ENCODE measurements at regions not wholly inside any gene's neighbourhood (a gene's known extent, or its start where the extent isn't known, plus 50 kb on each side); places are given as distances from the start of the nearest gene placed in this dataset.

DNA sequence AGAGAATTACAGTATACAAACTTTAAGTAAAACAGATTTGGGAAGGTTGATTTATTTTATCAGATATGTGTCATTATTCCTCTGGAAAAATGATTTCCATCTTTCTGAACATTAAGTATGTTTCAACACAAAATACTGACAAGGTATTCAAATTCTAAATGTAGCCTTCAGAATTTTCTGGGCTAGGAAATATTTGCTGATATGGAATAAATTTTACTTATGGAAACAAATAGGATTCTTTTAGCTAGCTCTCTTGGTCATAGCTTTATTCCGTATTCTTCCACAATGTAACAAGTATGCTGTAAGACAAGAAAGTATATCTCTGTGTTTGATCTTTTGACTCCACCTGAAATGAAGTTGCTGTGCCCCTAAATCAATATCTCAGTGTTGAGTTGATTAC, 1125.2 kb upstream of the CITED2 start:
- POLR2A ChIA-PET: no interaction called here
- H3K79me2 ChIP-seq (ENCODE audit: control insufficient read depth, insufficient read depth, low read length): no peaks in the 10 kb centered on the region
- no peak for ATAC-seq
- WGBS (ENCODE audit: insufficient coverage, low coverage, missing lambda C conversion rate): 29% methylated on average over 1 of the region's 1 CpG
- TF ChIP-seq HCFC1 (IDR thresholded peaks at IDR 0.05; ENCODE audit: low read depth, low read length): no peak
- peak; percentile 66 for TF ChIP-seq ZNF316 (IDR thresholded peaks at IDR 0.05)
- 0 out of 2 replicates have a peak, but pooled peaks have one; percentile 15 for TF ChIP-seq MAFG (tag; conservative IDR thresholded peaks at IDR 0.05)
- peak; percentile 45; the same call in 1 of the 2 replicates for TF ChIP-seq C11orf30 (IDR thresholded peaks at IDR 0.05; ENCODE audit: low read depth)
- no peak overlapping the region for H3K4me3 ChIP-seq
- CTCF ChIA-PET (ENCODE audit: low intra/inter-chr PET ratio): no interaction called here
- intact Hi-C loops (cut with micrococcal nuclease) (no loop called here), in situ Hi-C loops (cut with MboI) (no loop called here)
- H3K9ac ChIP-seq (ENCODE audit: insufficient read depth in 1 of 2, low read depth in 2 of 2, low read length in 2 of 2): no peak overlapping the region
- H3K9me3 ChIP-seq (replicated peaks; ENCODE audit: control insufficient read depth, insufficient read depth, low read depth, low read length): no peaks in the 10 kb centered on the region
- H2AFZ ChIP-seq (ENCODE audit: low read depth, low read length): no peak overlapping the region
- BruUV-seq (replicated peaks): no TSS peak
- no peaks in the 10 kb centered on the region for H3K4me1 ChIP-seq (replicated peaks in 1 of 2; ENCODE audit: control insufficient read depth in 2 of 2, insufficient read depth in 2 of 2, low read length in 2 of 2)
- DNase-seq (ENCODE audit: extremely low read depth in 1 of 4, low spot score in 3 of 4): no peak
- no peak overlapping the region for H3K4me2 ChIP-seq (ENCODE audit: insufficient read depth, low read length)
- no peaks in the 10 kb centered on the region for H4K20me1 ChIP-seq (replicated peaks; ENCODE audit: control insufficient read depth, insufficient read depth, low read length)
- H3K27me3 ChIP-seq (ENCODE audit: control insufficient read depth in 2 of 2, insufficient read depth in 2 of 2, low read length in 2 of 2): no peaks in the 10 kb centered on the region
- H3K27ac ChIP-seq (ENCODE audit: extremely low read depth, low read depth, low read length): no peak overlapping the region
- H3K9me1 ChIP-seq (ENCODE audit: control insufficient read depth, insufficient read depth, low read length): no peaks in the 10 kb centered on the region
- no peak for FAIRE-seq
- H3K36me3 ChIP-seq (ENCODE audit: control insufficient read depth, insufficient read depth, low read length): no peaks in the 10 kb centered on the region

DNA sequence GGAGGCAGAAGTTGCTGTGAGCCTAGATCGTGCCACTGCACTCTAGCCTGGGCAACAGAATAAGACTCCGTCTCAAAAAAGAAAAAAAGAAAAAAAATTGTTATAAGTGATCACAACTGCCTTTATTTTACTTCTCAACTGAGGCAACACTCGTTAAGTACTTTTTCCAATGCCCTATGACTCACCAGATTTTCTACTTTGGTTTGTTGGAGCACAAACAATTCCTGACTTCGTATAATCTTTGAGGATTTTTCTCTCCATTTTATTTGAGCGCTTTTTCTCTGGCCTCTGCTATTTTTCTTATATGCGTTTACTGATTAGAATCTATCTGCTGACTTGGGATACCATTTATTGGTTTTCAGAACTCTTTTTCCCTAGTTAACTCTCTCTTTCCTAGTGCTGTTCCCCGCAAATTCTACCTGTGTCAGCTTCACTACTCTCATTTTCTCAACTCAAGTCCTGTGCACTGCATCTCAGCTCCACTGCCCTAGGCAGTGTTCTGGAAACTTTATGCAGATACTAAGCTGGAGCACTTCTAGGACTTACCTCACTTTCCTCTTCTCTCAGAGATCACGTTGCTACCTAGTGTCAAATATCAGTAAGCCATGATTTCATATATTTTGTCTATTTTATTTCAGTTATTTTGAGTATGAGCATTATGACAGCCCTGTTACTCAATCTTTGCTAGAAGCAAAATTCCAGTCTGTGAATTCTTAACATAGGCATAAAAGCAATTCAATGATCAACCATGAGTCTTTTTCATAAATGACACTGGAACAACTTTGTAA, 1120.1 kb upstream of the CITED2 start:
- ChIA-PET POLR2A (no interaction called here), CTCF (ENCODE audit: low intra/inter-chr PET ratio) (interaction anchor here (0.6 kb wide), 1 partner anchor 868 kb away, joined by 3 read pairs; no protein-coding TSS in a partner anchor)
- H3K9ac ChIP-seq (ENCODE audit: insufficient read depth in 1 of 2, low read depth in 2 of 2, low read length in 2 of 2): no peak overlapping the region
- H3K9me3 ChIP-seq (replicated peaks; ENCODE audit: control insufficient read depth, insufficient read depth, low read depth, low read length): no peaks in the 10 kb centered on the region
- no peaks in the 10 kb centered on the region for H3K27me3 ChIP-seq (ENCODE audit: control insufficient read depth in 2 of 2, insufficient read depth in 2 of 2, low read length in 2 of 2)
- no peak overlapping the region for H3K27ac ChIP-seq (ENCODE audit: extremely low read depth, low read depth, low read length)
- intact Hi-C loops (cut with micrococcal nuclease): no loop called here
- no peak overlapping the region for H2AFZ ChIP-seq (ENCODE audit: low read depth, low read length)
- in situ Hi-C loops (cut with MboI): no loop called here
- no TSS peak for BruUV-seq (replicated peaks)
- H3K79me2 ChIP-seq (ENCODE audit: control insufficient read depth, insufficient read depth, low read length): no peaks in the 10 kb centered on the region
- FAIRE-seq: no peak
- no peak overlapping the region for H3K4me3 ChIP-seq
- ATAC-seq: no peak
- 54% methylated on average over 8 of the region's 8 CpGs for WGBS (ENCODE audit: insufficient coverage, low coverage, missing lambda C conversion rate)
- H3K4me2 ChIP-seq (ENCODE audit: insufficient read depth, low read length): no peak overlapping the region
- no peaks in the 10 kb centered on the region for H3K36me3 ChIP-seq (ENCODE audit: control insufficient read depth, insufficient read depth, low read length)
- DNase-seq (ENCODE audit: extremely low read depth in 1 of 4, low spot score in 3 of 4): no peak
- no peaks in the 10 kb centered on the region for H3K4me1 ChIP-seq (replicated peaks in 1 of 2; ENCODE audit: control insufficient read depth in 2 of 2, insufficient read depth in 2 of 2, low read length in 2 of 2)
- H4K20me1 ChIP-seq (replicated peaks; ENCODE audit: control insufficient read depth, insufficient read depth, low read length): no peaks in the 10 kb centered on the region
- H3K9me1 ChIP-seq (ENCODE audit: control insufficient read depth, insufficient read depth, low read length): no peaks in the 10 kb centered on the region
- TF ChIP-seq TEAD1 (CRISPR knock-in tag; IDR thresholded peaks at IDR 0.05): no peak
- TF ChIP-seq POLR2AphosphoS5 (IDR thresholded peaks at IDR 0.05; ENCODE audit: control insufficient read depth, insufficient read depth, low read depth, low read length): no peak
- no peak for TF ChIP-seq CHD2 (IDR thresholded peaks at IDR 0.05; ENCODE audit: low read depth, low read length)
- TF ChIP-seq ZBED1 (IDR thresholded peaks at IDR 0.05): no peak
- no peak for TF ChIP-seq BMI1 (IDR thresholded peaks at IDR 0.05; ENCODE audit: low read length)
- TF ChIP-seq, protein P1, sequence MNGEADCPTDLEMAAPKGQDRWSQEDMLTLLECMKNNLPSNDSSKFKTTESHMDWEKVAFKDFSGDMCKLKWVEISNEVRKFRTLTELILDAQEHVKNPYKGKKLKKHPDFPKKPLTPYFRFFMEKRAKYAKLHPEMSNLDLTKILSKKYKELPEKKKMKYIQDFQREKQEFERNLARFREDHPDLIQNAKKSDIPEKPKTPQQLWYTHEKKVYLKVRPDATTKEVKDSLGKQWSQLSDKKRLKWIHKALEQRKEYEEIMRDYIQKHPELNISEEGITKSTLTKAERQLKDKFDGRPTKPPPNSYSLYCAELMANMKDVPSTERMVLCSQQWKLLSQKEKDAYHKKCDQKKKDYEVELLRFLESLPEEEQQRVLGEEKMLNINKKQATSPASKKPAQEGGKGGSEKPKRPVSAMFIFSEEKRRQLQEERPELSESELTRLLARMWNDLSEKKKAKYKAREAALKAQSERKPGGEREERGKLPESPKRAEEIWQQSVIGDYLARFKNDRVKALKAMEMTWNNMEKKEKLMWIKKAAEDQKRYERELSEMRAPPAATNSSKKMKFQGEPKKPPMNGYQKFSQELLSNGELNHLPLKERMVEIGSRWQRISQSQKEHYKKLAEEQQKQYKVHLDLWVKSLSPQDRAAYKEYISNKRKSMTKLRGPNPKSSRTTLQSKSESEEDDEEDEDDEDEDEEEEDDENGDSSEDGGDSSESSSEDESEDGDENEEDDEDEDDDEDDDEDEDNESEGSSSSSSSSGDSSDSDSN (IDR thresholded peaks at IDR 0.05; ENCODE audit: borderline replicate concordance in 1 of 2, low read depth in 2 of 2, low read length in 2 of 2): no peak
- TF ChIP-seq TBP (optimal IDR thresholded peaks at IDR 0.05; ENCODE audit: low read depth, low read length): no peak
- TF ChIP-seq, protein P2, sequence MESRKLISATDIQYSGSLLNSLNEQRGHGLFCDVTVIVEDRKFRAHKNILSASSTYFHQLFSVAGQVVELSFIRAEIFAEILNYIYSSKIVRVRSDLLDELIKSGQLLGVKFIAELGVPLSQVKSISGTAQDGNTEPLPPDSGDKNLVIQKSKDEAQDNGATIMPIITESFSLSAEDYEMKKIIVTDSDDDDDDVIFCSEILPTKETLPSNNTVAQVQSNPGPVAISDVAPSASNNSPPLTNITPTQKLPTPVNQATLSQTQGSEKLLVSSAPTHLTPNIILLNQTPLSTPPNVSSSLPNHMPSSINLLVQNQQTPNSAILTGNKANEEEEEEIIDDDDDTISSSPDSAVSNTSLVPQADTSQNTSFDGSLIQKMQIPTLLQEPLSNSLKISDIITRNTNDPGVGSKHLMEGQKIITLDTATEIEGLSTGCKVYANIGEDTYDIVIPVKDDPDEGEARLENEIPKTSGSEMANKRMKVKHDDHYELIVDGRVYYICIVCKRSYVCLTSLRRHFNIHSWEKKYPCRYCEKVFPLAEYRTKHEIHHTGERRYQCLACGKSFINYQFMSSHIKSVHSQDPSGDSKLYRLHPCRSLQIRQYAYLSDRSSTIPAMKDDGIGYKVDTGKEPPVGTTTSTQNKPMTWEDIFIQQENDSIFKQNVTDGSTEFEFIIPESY (CRISPR knock-in tag; IDR thresholded peaks at IDR 0.05): no peak
- TF ChIP-seq ZEB2 (IDR thresholded peaks at IDR 0.05): no peak

All from K562 (cell line).